ENCODE measurements at regions not wholly inside any gene's neighbourhood (a gene's known extent, or its start where the extent isn't known, plus 50 kb on each side); places are given as distances from the start of the nearest gene placed in this dataset.

- TF ChIP-seq POLR2A (IDR thresholded peaks at IDR 0.05; ENCODE audit: low read length) (no peak), GATA1 (IDR thresholded peaks at IDR 0.05; ENCODE audit: low read depth, low read length) (no peak)
Observed at GRCh38 chr2:4130651-4131050, 427.3 kb downstream of the DCDC2C start.
